ENCODE measurements at regions not wholly inside any gene's neighbourhood (a gene's known extent, or its start where the extent isn't known, plus 50 kb on each side); places are given as distances from the start of the nearest gene placed in this dataset.

DNA sequence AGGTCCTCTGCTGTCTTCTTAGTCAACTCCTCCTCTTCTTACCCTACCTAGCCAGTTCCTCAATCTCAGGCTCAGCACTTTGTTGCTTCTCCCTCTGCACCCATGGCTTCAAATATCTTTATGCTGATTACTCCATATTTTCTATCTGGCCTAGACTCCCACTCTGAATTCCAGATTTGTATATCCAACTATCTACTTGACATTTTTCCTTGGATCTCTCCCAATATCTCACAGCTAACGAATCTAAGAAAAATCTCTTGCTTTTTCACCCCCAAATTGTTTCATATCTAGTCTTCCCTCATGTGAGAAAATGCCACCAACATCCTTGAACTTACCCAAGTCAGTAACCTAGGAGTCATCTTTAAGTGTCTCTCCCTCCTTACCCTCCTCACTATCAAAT, 176.4 kb upstream of the ERCC4 start:
- Histone ChIP-seq H3K4me3 (ENCODE audit: low read length) (no peak overlapping the region), H3K9ac (ENCODE audit: low read length) (no peak overlapping the region), H2AFZ (ENCODE audit: low read length) (no peak overlapping the region), H3K4me2 (ENCODE audit: low read length) (no peak overlapping the region), H3K36me3 (ENCODE audit: low read depth, low read length) (no peaks in the 10 kb centered on the region), H3K9me2 (replicated peaks; ENCODE audit: low read length) (no peaks in the 10 kb centered on the region), H3F3A (ENCODE audit: low read length, unreplicated experiment) (no peaks in the 10 kb centered on the region), H3K9me3 (ENCODE audit: low read length) (no peaks in the 10 kb centered on the region), H4K20me1 (ENCODE audit: low read length) (no peaks in the 10 kb centered on the region), H3K4me1 (ENCODE audit: insufficient read depth, low read length) (no peaks in the 10 kb centered on the region), H3K27me3 (ENCODE audit: low read length) (no peaks in the 10 kb centered on the region), H3K27ac (ENCODE audit: low read length) (no peak overlapping the region), H3K79me2 (ENCODE audit: low read length) (no peaks in the 10 kb centered on the region)
- DNase-seq: no peak
- no TSS peak for BruUV-seq (replicated peaks)
- intact Hi-C loops (cut with micrococcal nuclease): no loop called here
- no peak for TF ChIP-seq EZH2 (IDR thresholded peaks at IDR 0.05; ENCODE audit: low read length, unreplicated experiment)
- TF ChIP-seq EZH2phosphoT487 (IDR thresholded peaks at IDR 0.05; ENCODE audit: borderline replicate concordance, low read length): no peak
- TF ChIP-seq, protein P1, sequence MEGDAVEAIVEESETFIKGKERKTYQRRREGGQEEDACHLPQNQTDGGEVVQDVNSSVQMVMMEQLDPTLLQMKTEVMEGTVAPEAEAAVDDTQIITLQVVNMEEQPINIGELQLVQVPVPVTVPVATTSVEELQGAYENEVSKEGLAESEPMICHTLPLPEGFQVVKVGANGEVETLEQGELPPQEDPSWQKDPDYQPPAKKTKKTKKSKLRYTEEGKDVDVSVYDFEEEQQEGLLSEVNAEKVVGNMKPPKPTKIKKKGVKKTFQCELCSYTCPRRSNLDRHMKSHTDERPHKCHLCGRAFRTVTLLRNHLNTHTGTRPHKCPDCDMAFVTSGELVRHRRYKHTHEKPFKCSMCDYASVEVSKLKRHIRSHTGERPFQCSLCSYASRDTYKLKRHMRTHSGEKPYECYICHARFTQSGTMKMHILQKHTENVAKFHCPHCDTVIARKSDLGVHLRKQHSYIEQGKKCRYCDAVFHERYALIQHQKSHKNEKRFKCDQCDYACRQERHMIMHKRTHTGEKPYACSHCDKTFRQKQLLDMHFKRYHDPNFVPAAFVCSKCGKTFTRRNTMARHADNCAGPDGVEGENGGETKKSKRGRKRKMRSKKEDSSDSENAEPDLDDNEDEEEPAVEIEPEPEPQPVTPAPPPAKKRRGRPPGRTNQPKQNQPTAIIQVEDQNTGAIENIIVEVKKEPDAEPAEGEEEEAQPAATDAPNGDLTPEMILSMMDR (conservative IDR thresholded peaks at IDR 0.05; ENCODE audit: low read depth, low read length): no peak
- POLR2A ChIA-PET (ENCODE audit: unreplicated experiment): no interaction called here
- ATAC-seq: no peak
- CTCF ChIA-PET: no interaction called here

DNA sequence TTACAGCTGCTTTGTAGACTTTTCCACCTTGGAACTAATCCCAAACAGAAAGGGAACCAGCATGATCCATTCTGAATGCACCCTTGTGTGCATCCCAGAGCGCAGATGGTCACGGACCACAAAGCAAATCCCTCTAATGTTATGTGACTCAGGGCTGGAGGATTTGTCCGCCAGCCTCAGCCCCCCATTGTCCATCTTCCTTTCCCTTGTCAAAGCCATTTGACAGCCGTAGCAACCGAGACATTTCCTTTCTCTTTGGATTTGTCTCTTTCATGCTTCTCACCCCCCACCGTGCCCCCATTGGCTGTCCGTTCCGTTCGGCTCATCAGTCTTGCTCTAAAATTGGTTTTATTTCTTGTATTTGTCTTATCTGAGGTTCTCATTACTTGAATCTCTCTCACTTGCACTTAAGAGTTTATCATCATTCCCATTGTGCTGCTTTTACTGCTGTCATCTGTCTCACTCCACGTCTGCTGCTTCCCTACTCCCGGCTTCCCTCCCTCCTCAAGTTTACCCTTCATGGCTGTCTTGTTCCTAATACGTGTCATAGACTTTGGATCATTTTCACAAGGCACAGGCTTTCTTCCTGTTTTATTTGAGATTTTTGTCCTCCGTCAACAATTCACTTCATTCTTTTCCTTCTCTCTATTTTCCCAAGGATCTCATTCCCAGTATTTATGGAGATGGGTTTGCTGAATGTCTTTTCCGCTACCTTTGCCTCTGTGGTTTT, 163.4 kb upstream of the ERCC4 start:
- no peaks in the 10 kb centered on the region for H3K4me1 ChIP-seq (ENCODE audit: insufficient read depth, low read length)
- no peaks in the 10 kb centered on the region for H3K9me3 ChIP-seq (ENCODE audit: low read length)
- ATAC-seq (no peak), DNase-seq (no peak)
- no peaks in the 10 kb centered on the region for H3K36me3 ChIP-seq (ENCODE audit: low read depth, low read length)
- no TSS peak for BruUV-seq (replicated peaks)
- no peaks in the 10 kb centered on the region for H3K79me2 ChIP-seq (ENCODE audit: low read length)
- H3K9ac ChIP-seq (ENCODE audit: low read length): no peak overlapping the region
- no peaks in the 10 kb centered on the region for H4K20me1 ChIP-seq (ENCODE audit: low read length)
- H3K9me2 ChIP-seq (replicated peaks; ENCODE audit: low read length): no peaks in the 10 kb centered on the region
- H3K4me3 ChIP-seq (ENCODE audit: low read length): no peak overlapping the region
- intact Hi-C loops (cut with micrococcal nuclease): no loop called here
- CTCF ChIA-PET: no interaction called here
- no peak overlapping the region for H2AFZ ChIP-seq (ENCODE audit: low read length)
- no peaks in the 10 kb centered on the region for H3F3A ChIP-seq (ENCODE audit: low read length, unreplicated experiment)
- peaks cover 16% of the 10 kb centered on the region for H3K27me3 ChIP-seq (ENCODE audit: low read length)
- TF ChIP-seq, protein P1 (conservative IDR thresholded peaks at IDR 0.05; ENCODE audit: low read depth, low read length): no peak
- no peak for TF ChIP-seq EZH2 (IDR thresholded peaks at IDR 0.05; ENCODE audit: low read length, unreplicated experiment)
- TF ChIP-seq EZH2phosphoT487 (IDR thresholded peaks at IDR 0.05; ENCODE audit: borderline replicate concordance, low read length): no peak
- H3K4me2 ChIP-seq (ENCODE audit: low read length): no peak overlapping the region
- H3K27ac ChIP-seq (ENCODE audit: low read length): no peak overlapping the region
- POLR2A ChIA-PET (ENCODE audit: unreplicated experiment): no interaction called here

- Histone ChIP-seq H3K4me3 (ENCODE audit: low read length) (no peak overlapping the region), H3K9me2 (replicated peaks; ENCODE audit: low read length) (no peaks in the 10 kb centered on the region), H2AFZ (ENCODE audit: low read length) (no peak overlapping the region), H3K4me1 (ENCODE audit: insufficient read depth, low read length) (no peaks in the 10 kb centered on the region), H3K9me3 (ENCODE audit: low read length) (no peaks in the 10 kb centered on the region), H3F3A (ENCODE audit: low read length, unreplicated experiment) (no peaks in the 10 kb centered on the region), H3K27ac (ENCODE audit: low read length) (no peak overlapping the region), H3K79me2 (ENCODE audit: low read length) (no peaks in the 10 kb centered on the region), H4K20me1 (ENCODE audit: low read length) (no peaks in the 10 kb centered on the region), H3K27me3 (ENCODE audit: low read length) (no peaks in the 10 kb centered on the region), H3K9ac (ENCODE audit: low read length) (no peak overlapping the region), H3K4me2 (ENCODE audit: low read length) (no peak overlapping the region), H3K36me3 (ENCODE audit: low read depth, low read length) (no peaks in the 10 kb centered on the region)
- ATAC-seq: no peak
- TF ChIP-seq, protein P1 (conservative IDR thresholded peaks at IDR 0.05; ENCODE audit: low read depth, low read length): no peak
- TF ChIP-seq EZH2 (IDR thresholded peaks at IDR 0.05; ENCODE audit: low read length, unreplicated experiment) (no peak), EZH2phosphoT487 (IDR thresholded peaks at IDR 0.05; ENCODE audit: borderline replicate concordance, low read length) (no peak)
- no peak for DNase-seq
- CTCF ChIA-PET: no interaction called here
- no TSS peak for BruUV-seq (replicated peaks)
- intact Hi-C loops (cut with micrococcal nuclease): no loop called here
- POLR2A ChIA-PET (ENCODE audit: unreplicated experiment): no interaction called here
Measured at GRCh38 chr16:13766334-13766733, 153.6 kb upstream of the ERCC4 start.

Data from PC-3 (cell line).